ENCODE measurements at regions not wholly inside any gene's neighbourhood (a gene's known extent, or its start where the extent isn't known, plus 50 kb on each side); places are given as distances from the start of the nearest gene placed in this dataset.

GRCh38 chr1:198873696-198874230, 234.9 kb downstream of the PTPRC start:
- TF ChIP-seq CTCF (IDR thresholded peaks at IDR 0.05) (no peak), POLR2AphosphoS5 (IDR thresholded peaks at IDR 0.05) (no peak), POLR2A (IDR thresholded peaks at IDR 0.05) (no peak), EP300 (IDR thresholded peaks at IDR 0.05) (no peak)

All from upper lobe of left lung (tissue), 4 donors.